Endothelial cell of umbilical vein (primary cell): ENCODE measurements at regions not wholly inside any gene's neighbourhood (a gene's known extent, or its start where the extent isn't known, plus 50 kb on each side); places are given as distances from the start of the nearest gene placed in this dataset.

Source experiments
- BruUV-seq: library from RNA; stranded (reverse); fragments of 400-500 nt; replicated peaks from 2 replicates; lab custom pipeline; 2021; lab: Mats Ljungman, UMichigan
- CTCF ChIA-PET: fragments of 300-600, 350-600 bp; sonication (Branson Sonifier 250); formaldehyde crosslinking; loops from one replicate; lab custom pipeline; 2021; ENCODE audit warnings: antibody characterized with exemption, inconsistent platforms; lab: Charles Lee
- POLR2A ChIA-PET: fragments of 300-600, 350-600 bp; sonication (Branson Sonifier 250); formaldehyde crosslinking; loops from one replicate; lab custom pipeline; 2021; ENCODE audit warnings: antibody characterized with exemption, inconsistent platforms; lab: Charles Lee
- DNase-seq: peaks from one replicate; pipeline ENCODE4 v3.0.0-alpha.2; 2011; ENCODE audit warnings: low read depth, low spot score
- FAIRE-seq: peaks from 2 replicates; lab custom pipeline; 2011; peaks lifted over from hg19 to GRCh38; lab: Jason Lieb, UNC
- H2AFZ ChIP-seq: 2 replicates; pipeline ENCODE4 v1.6.0; 2012; ENCODE audit warnings: low read depth, low read length, control low read depth, inconsistent platforms
- H3K27ac ChIP-seq: 2 replicates; pipeline ENCODE4 v1.5.1; 2011; ENCODE audit warnings: low read depth, mild to moderate bottlenecking, control low read depth, low read length, moderate library complexity; ENCODE audit not compliant: insufficient read depth
- H3K27me3 ChIP-seq, 2 experiments: 2 replicates each; pipeline versions ENCODE4 v1.6.0 to v1.6.1; 2011; ENCODE audit warnings: low read length in 2 of 2, mixed read lengths in 1 of 2; ENCODE audit not compliant: control insufficient read depth in 2 of 2, insufficient read depth in 2 of 2
- H3K36me3 ChIP-seq, 2 experiments: 2 replicates in 1 of 2; 3 replicates in 1 of 2; pipeline ENCODE4 v1.5.1; 2011; ENCODE audit warnings: low read length in 2 of 2, mild to moderate bottlenecking in 1 of 2, moderate library complexity in 1 of 2; ENCODE audit not compliant: control insufficient read depth in 2 of 2, insufficient read depth in 2 of 2; ENCODE audit errors: extremely low read depth in 1 of 2
- H3K4me1 ChIP-seq: 3 replicates; pipeline ENCODE4 v1.5.1; 2011; ENCODE audit warnings: mild to moderate bottlenecking, low read length; ENCODE audit not compliant: control insufficient read depth, insufficient read depth; ENCODE audit errors: extremely low read depth
- H3K4me2 ChIP-seq: 2 replicates; pipeline ENCODE4 v1.6.1; 2011; ENCODE audit warnings: low read length, control low read depth, mixed read lengths; ENCODE audit not compliant: insufficient read depth
- H3K4me3 ChIP-seq, 3 experiments: fragments of 200-600 bp in 1 of 3; sonication (generic), shearing (Covaris generic) in 1 of 3; replicated peaks in 1 of 3; 2 replicates each; pipeline ENCODE4 v1.5.1; 2011 to 2016; ENCODE audit warnings: control low read depth in 3 of 3, low read length in 3 of 3, mild to moderate bottlenecking in 2 of 3, inconsistent platforms in 1 of 3, low read depth in 1 of 3, moderate library complexity in 1 of 3; ENCODE audit not compliant: insufficient read depth in 1 of 3
- H3K79me2 ChIP-seq: 2 replicates; pipeline ENCODE4 v1.6.0; 2012; ENCODE audit warnings: low read length, inconsistent platforms; ENCODE audit not compliant: control insufficient read depth, insufficient read depth
- H3K9ac ChIP-seq: replicated peaks from 2 replicates; pipeline ENCODE3; 2011; ENCODE audit warnings: low read length, control low read depth; ENCODE audit not compliant: insufficient read depth; ENCODE audit errors: extremely low read depth
- H3K9me1 ChIP-seq: replicated peaks from 3 replicates; pipeline ENCODE4 v1.6.0; 2011; ENCODE audit warnings: mild to moderate bottlenecking, low read length; ENCODE audit not compliant: control insufficient read depth, insufficient read depth; ENCODE audit errors: extremely low read depth
- H3K9me3 ChIP-seq: replicated peaks from 2 replicates; pipeline ENCODE4 v1.5.1; 2012; ENCODE audit warnings: low read length, inconsistent platforms; ENCODE audit not compliant: control insufficient read depth, insufficient read depth
- H4K20me1 ChIP-seq: replicated peaks from 2 replicates; pipeline ENCODE3; 2011; ENCODE audit warnings: mild to moderate bottlenecking, low read length; ENCODE audit not compliant: control insufficient read depth, insufficient read depth; ENCODE audit errors: extremely low read depth
- EZH2 ChIP-seq: IDR thresholded peaks from 2 replicates; pipeline ENCODE4 v1.6.1; 2012; ENCODE audit warnings: borderline replicate concordance, low read depth, mild to moderate bottlenecking, moderate library complexity, low read length, inconsistent platforms; ENCODE audit not compliant: severe bottlenecking
- FOS ChIP-seq: IDR thresholded peaks from 2 replicates; pipeline ENCODE4 v1.6.1; 2011; ENCODE audit warnings: mild to moderate bottlenecking, low read length, moderate library complexity, borderline replicate concordance; ENCODE audit not compliant: insufficient read depth
- GATA2 ChIP-seq: IDR thresholded peaks from 2 replicates; pipeline ENCODE4 v1.7.0; 2011; ENCODE audit warnings: low read depth, mild to moderate bottlenecking, moderate library complexity, mixed read lengths, low read length; ENCODE audit not compliant: insufficient read length, insufficient read depth
- JUN ChIP-seq: IDR thresholded peaks from 2 replicates; pipeline ENCODE4 v1.6.1; 2011; ENCODE audit warnings: borderline replicate concordance, low read depth; ENCODE audit not compliant: insufficient read length, insufficient read depth
- MYC ChIP-seq: IDR thresholded peaks from one replicate; pipeline ENCODE4 v1.6.1; 2011; ENCODE audit warnings: mild to moderate bottlenecking, low read depth, low read length
- POLR2A ChIP-seq: IDR thresholded peaks from 2 replicates; pipeline ENCODE4 v1.6.1; 2012; ENCODE audit warnings: low read depth, mild to moderate bottlenecking, control low read depth, low read length
- POLR2AphosphoS5 ChIP-seq: IDR thresholded peaks from 2 replicates; pipeline ENCODE4 v1.6.1; 2012; ENCODE audit warnings: low read depth, mild to moderate bottlenecking, control low read depth, low read length, moderate library complexity; ENCODE audit not compliant: insufficient read depth
- dilution Hi-C: fragments of 300-500 bp; cut with MboI; formaldehyde crosslinking; loops from one replicate; pipeline ENCODE4 v1.15.0; 2019; ENCODE audit warnings: low sequenced_read_pairs; ENCODE audit not compliant: extremely low pct_ligation_motif_present
- intact Hi-C: fragments of 100-400 bp; cut with micrococcal nuclease; formaldehyde crosslinking; loops from one replicate; pipeline ENCODE4 v1.10.0; 2022
- TF ChIP-seq, protein P1 (sequence below), 2 donors: IDR thresholded peaks; 1 replicate in 1 of 2; 2 replicates in 1 of 2; pipeline ENCODE4 v1.5.1; 2011; ENCODE audit warnings: low read length in 2 of 2, mild to moderate bottlenecking in 2 of 2, moderate library complexity in 2 of 2, control low read depth in 1 of 2, inconsistent platforms in 1 of 2, low read depth in 1 of 2; ENCODE audit not compliant: insufficient read depth in 1 of 2; ENCODE audit errors: extremely low read depth in 1 of 2
- TF ChIP-seq, protein P2 (sequence below): IDR thresholded peaks from 2 replicates; pipeline ENCODE4 v1.6.1; 2011; ENCODE audit not compliant: insufficient read depth, insufficient read length

DNA sequence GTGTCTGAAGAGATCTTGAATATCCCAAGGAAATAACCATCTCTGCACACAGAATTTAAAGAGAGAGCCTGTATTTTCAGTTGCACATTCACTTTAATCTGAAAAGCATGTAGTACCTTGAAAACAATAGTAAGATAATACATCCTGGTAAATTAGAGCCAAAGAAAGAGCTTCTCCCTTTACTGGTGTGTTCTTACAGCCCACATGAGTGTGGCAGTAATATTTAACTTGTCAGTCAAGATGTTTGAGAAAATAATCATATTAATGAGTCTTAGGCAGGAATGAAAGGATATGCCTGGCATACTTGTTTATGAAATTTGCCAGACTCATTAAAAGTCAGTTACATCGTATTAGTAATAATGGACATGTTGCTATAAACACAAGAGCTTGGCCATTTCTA, 908.4 kb upstream of the ADGRL4 start:
- Histone ChIP-seq H3K36me3 (no peaks in the 10 kb centered on the region), H3K27me3 (no peaks in the 10 kb centered on the region), H3K79me2 (no peaks in the 10 kb centered on the region), H3K9me1 (no peaks in the 10 kb centered on the region), H4K20me1 (no peaks in the 10 kb centered on the region), H3K4me3 (no peak overlapping the region), H2AFZ (no peak overlapping the region), H3K27ac (no peak overlapping the region), H3K9ac (no peak overlapping the region), H3K4me2 (no peak overlapping the region), H3K4me1 (no peaks in the 10 kb centered on the region), H3K9me3 (no peaks in the 10 kb centered on the region)
- intact Hi-C loops (no loop called here), dilution Hi-C loops (no loop called here)
- CTCF ChIA-PET, result no interaction called here
- POLR2A ChIA-PET, result no interaction called here
- no peak for TF ChIP-seq POLR2AphosphoS5
- no peak for TF ChIP-seq EZH2
- TF ChIP-seq POLR2A, result no peak
- TF ChIP-seq FOS, result no peak
- no peak for TF ChIP-seq JUN
- no peak for TF ChIP-seq MYC
- no peak for TF ChIP-seq GATA2
- no TSS peak for BruUV-seq
- no peak for DNase-seq
- no peak for FAIRE-seq

DNA sequence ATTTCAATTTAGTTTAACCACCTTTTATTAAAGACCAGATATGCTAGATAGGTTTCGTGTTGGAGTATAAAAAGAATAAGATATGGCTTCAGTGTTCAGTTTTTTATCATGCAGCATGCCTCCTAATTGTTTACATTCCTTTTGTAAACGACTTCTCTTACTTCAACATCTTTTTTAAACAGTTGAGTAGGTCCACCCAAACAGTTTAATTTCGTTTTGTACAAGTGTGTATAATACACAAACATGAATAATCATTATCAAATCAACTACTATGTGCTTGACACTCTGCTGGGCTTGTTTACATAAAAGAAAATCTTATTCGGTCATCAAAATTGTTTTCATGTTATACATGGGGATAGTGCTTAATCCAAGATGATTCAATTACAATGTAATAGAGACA, 906.3 kb upstream of the ADGRL4 start:
- intact Hi-C loops (no loop called here), dilution Hi-C loops (no loop called here)
- DNase-seq, result no peak
- H3K9ac ChIP-seq, result no peak overlapping the region
- no peak overlapping the region for H3K4me2 ChIP-seq
- no peak overlapping the region for H3K27ac ChIP-seq
- no peak for TF ChIP-seq EZH2
- TF ChIP-seq FOS, result no peak
- TF ChIP-seq POLR2A, result no peak
- TF ChIP-seq GATA2, result no peak
- no peak for TF ChIP-seq MYC
- TF ChIP-seq, protein P1, sequence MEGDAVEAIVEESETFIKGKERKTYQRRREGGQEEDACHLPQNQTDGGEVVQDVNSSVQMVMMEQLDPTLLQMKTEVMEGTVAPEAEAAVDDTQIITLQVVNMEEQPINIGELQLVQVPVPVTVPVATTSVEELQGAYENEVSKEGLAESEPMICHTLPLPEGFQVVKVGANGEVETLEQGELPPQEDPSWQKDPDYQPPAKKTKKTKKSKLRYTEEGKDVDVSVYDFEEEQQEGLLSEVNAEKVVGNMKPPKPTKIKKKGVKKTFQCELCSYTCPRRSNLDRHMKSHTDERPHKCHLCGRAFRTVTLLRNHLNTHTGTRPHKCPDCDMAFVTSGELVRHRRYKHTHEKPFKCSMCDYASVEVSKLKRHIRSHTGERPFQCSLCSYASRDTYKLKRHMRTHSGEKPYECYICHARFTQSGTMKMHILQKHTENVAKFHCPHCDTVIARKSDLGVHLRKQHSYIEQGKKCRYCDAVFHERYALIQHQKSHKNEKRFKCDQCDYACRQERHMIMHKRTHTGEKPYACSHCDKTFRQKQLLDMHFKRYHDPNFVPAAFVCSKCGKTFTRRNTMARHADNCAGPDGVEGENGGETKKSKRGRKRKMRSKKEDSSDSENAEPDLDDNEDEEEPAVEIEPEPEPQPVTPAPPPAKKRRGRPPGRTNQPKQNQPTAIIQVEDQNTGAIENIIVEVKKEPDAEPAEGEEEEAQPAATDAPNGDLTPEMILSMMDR (IDR thresholded peaks at IDR 0.05; ENCODE audit: extremely low read depth in 1 of 2, insufficient read depth in 1 of 2, low read depth in 1 of 2, low read length in 2 of 2), result no peak
- TF ChIP-seq, protein P2, sequence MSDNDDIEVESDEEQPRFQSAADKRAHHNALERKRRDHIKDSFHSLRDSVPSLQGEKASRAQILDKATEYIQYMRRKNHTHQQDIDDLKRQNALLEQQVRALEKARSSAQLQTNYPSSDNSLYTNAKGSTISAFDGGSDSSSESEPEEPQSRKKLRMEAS, result no peak
- no peak for TF ChIP-seq POLR2AphosphoS5
- no peak for TF ChIP-seq JUN
- H3K79me2 ChIP-seq, result no peaks in the 10 kb centered on the region
- H3K4me3 ChIP-seq, result no peak overlapping the region
- peaks cover 4% of the 10 kb centered on the region for H3K9me1 ChIP-seq
- POLR2A ChIA-PET, result no interaction called here
- no TSS peak for BruUV-seq
- no peaks in the 10 kb centered on the region for H3K9me3 ChIP-seq
- CTCF ChIA-PET, result no interaction called here
- no peaks in the 10 kb centered on the region for H3K36me3 ChIP-seq
- H2AFZ ChIP-seq, result no peak overlapping the region
- H4K20me1 ChIP-seq, result no peaks in the 10 kb centered on the region
- H3K27me3 ChIP-seq, result no peaks in the 10 kb centered on the region
- H3K4me1 ChIP-seq, result no peaks in the 10 kb centered on the region
- no peak for FAIRE-seq
